ENCODE measurements at regions not wholly inside any gene's neighbourhood (a gene's known extent, or its start where the extent isn't known, plus 50 kb on each side); places are given as distances from the start of the nearest gene placed in this dataset.
A peak's percentile ranks its signal among the peaks of the same experiment; 100 is the strongest.
"Not testable (repeated sequence)": the region's sequence is repeated elsewhere in the genome, so short reads cannot be mapped to it uniquely, and the experiment has no call there.

DNA sequence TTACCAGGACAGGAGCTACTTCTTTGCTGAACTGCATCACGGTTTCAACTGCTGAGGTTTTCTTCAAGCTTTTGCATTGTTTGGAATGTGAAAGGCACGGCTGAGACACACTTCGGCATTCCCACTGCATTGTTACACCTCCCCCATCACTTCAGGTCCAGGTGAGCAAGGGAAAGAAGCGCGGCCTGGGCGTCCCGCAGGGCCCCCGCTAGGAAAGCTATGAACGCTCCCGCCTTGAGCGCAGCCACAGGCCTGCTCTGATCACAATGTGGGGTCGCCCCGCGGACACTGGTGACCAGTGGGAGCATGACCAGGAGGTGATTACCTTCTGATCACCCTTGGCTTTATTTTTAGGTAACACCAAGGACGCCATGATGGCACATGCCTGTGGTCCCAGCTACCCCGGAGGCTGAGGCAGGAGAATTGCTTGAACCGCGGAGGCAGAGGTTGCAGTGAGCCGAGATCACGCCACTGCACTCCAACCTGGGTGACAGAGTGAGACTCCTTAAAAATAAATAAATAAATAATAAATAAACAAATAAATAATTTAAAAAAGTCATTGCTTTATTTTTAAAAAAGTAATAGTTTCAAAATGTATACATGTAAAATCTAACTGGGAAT, 82.2 kb upstream of the ANTXRL start:
- not testable (repeated sequence) for DNase-seq

GRCh38 chr10:46210427-46210826, 76.4 kb upstream of the ANTXRL start:
- not testable (repeated sequence) for DNase-seq

- no peak for DNase-seq
These were observed 71.4 kb upstream of the ANTXRL start for GRCh38 chr10:46215426-46215825.

DNA sequence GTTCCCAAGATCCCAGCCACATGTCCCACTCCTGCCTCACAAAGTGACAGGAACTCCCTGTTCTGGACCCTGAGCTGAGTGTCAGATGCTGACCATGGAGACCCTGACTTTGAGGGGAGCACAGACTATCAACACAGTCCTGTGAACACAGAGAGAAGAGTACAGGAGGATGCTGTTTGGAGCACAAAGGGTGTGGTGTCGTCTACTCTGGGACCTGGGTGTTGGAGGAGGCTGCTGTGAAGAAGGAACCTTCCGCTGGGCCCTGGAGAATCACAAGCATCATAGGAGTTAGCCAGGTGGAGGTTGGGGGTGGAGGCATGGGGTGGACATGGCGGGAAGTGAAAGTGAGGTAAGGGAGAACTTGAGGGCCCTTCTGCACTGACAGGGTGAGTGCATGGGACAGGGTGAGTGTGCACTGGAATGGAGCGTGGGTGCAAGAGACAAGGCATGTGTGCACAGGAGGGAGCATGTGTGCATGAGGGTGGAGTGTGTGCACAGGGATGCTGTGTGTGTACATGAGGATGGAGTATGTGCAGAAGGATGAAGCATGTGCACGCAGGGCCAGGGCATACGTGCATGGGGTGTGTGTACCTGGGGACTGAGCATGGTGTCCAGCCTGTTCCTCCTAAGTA, 70.7 kb upstream of the ANTXRL start:
- DNase-seq, result no peak

DNA sequence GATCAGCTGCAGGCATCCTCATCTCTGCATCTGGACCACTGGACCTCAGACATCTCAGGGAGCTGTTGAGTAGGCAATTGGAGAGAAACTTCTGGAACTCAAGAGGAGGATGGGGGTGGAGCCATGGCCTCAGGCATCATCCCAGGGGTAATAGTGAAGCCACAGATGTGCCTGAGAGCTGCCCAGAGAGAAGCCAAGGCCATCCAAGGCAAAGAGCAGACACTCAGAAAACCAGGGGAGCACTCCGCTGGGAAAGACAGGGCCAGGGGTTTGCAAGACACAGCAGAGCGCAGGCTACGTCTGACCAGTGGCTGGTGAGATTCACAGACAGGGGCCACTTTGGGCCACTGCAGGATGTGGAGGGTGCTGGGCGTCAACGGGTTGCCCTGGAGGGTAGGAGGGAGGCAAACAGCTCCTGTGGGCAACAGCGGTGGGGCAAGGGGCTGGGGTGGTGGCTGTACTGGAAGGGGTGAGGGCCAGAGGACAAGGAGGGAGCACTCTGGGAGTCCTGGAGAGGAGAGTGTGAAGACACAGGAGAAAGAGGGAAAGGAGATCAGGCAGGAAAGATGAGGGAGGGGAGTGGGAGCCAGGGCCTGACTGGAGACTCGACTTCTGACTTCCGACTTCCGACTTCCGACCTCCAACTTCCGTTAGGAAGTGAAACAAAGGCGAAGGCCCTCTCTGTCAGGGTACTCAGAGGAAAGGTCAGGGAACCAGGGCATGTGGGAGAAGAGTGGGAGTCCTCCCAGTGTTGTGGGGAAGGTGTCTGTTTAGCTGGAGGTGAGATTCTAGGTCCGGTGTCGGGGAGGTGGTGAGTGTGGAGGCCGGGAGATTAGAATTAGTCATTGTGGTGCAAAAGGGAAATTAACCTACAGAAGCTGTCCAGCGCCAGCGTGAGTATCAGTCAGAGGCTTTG, 69.7 kb upstream of the ANTXRL start:
- DNase-seq, result no peak

GRCh38 chr10:46217752-46218453, 68.9 kb upstream of the ANTXRL start:
- DNase-seq, result no peak

DNA sequence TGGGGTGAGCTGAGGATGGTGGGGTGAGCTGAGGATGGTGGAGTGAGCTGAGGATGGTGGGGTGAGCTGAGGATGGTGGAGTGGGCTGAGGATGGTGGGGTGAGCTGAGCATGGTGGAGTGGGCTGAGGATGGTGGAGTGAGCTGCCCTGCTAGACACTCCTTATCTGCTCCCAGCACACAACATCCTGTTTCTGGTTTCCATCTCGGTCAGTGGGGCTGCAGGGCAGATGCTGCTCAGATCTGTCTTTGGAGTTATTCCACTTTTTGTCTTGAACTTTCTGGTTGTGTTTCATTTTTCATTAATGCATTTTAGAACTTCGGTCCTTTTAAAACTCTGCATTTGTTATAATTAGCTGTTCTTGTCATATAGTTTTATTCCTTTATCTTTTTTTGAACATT, 67.9 kb upstream of the ANTXRL start:
- DNase-seq, result no peak

DNA sequence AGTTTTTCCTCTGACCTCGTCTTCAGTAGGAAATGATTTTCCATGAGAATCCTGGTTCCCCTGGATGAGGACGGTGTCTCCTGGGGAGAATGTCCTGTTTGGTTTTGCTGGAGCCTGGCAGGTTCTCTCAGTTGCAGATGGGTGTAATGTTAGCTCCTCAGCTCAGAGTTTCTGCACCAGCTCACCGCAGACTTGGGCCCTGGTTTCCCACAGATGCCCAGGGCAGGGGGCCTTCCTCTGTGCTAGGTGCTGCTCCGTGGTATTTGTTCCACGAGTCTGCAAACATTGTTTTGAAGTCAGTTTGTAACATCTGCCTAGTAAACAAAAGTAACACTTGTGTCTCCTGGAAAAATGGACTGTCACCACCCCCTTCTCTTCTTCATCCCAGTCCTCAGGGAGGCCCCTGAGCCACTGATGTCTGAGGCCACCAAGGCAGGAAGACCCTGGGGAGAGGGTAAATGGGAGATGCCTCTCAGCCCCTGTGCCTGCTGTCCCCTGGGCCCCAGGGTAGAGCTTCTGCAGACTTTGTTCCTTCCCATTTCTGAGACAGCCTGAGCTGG, 67.3 kb upstream of the ANTXRL start:
- DNase-seq, result not testable (repeated sequence)

DNA sequence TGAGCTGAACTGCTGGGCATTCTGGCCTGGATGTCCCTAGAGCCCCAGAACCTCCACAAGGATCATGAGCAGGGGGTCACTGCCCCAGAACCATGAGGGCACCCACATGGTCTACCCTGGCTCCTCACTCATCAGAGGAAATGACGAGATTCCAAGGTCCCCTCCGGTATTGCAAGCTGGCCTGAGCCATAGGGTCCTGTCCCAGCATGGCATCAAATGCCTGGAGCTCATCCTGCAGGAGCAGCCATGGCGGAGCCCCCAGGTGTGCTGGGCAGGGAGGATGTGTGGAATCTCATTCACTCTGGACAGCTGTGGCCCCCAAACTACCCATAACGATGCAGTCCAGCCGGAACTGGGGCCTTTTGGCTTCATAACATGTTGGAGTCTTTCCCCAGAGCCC, 66.6 kb upstream of the ANTXRL start:
- no peak for DNase-seq

- DNase-seq, result no peak
These were observed 65.8 kb upstream of the ANTXRL start for GRCh38 chr10:46220872-46221538.

DNA sequence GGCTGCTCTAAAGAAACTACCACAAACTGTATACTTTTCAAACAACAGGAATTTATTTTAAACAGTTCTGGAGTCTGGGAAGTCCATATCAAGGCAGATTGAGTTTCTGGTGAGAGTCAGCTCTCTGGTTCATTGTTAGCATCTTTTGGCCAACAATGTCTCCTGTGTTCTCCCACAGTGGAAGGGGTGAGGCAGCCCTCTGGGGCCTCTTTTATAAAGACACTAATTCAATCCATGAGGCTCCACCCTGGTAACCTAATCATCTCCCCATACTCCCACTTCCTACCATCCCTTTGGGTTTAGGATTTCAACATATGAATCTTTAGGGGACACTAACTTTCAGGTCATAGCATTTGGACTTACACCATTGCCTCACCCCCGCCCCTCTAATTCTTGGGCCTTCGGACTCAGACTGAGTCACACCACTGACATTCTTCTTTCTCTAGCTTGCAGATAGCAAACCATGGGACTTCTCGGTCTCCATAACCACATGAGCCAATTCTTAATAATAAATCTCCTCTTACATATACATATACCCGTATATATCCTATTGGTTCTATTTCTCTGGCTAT, 64.3 kb upstream of the ANTXRL start:
- DNase-seq, result no peak

GRCh38 chr10:46223064-46223480, 63.7 kb upstream of the ANTXRL start:
- DNase-seq, result no peak

DNA sequence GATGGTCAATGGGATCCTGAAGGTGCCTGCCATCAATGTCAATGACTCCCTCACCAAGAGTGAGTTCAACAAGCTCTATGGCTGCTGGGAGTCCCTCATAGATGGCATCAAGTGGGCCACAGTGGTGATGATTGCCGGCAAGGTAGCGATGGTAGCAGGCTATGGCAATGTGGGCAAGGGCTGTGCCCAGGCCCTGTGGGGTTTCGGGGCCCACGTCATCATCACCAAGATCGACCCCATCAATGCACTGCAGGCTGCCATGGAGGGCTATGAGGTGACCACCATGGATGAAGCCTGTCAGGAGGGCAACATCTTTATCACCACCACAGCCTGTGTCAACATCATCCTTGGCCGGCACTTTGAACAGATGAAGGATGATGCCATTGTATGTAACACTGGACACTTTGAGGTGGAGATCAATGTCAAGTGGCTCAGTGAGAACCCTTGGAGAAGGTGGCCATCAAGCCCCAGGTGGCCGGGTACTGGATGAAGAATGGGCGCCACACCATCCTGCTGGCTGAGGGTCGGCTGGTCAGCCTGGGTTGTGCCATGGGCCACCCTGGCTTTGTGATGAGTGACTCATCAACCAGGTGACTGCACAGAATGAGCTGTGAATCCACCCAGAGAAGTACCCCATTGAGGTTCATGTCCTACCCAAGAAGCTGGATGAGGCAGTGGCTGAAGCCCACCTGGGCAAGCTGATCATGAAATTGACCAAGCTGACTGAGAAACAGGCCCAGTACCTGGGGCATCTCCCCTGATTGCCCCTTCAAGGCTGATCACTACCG, 63.0 kb upstream of the ANTXRL start:
- no peak for DNase-seq

DNA sequence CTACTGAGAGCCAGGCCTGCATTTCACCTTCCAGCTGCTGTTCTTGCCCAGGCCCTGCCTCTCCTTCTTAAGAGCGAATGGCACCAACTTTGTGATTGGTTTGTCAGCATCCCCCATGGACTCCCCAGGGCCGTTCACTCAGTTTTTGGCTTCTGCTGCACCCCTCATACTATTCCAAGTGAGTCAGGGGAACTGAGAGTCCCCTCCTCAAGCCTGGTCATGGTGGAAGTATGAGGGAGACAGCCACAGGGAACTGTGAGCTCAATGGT, 62.4 kb upstream of the ANTXRL start:
- no peak for DNase-seq

GRCh38 chr10:46225597-46225996, 61.2 kb upstream of the ANTXRL start:
- DNase-seq, result no peak

- no peak for DNase-seq
These were observed 60.6 kb upstream of the ANTXRL start for GRCh38 chr10:46226232-46226631.

GRCh38 chr10:46226900-46227558, 59.8 kb upstream of the ANTXRL start:
- DNase-seq, result no peak

DNA sequence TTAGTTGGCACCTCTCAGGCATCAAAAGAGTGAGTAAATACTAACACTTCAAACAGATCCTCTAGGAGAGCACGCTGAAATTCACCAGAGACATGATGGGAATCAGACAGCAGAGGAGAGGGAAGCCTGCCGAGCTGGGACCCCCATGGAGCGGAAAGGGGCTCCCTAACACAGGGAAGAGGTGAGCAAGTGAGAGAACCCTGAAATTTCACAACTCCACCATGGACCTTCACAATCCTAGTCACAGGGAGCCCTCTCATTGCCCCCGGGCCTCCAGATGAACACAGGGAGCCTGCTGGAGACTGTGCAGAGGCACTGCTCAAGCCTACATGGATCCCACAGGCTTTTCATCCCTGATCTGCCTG, 59.2 kb upstream of the ANTXRL start:
- no peak for DNase-seq

- no peak for DNase-seq
These were observed 58.7 kb upstream of the ANTXRL start for GRCh38 chr10:46227936-46228562.

DNA sequence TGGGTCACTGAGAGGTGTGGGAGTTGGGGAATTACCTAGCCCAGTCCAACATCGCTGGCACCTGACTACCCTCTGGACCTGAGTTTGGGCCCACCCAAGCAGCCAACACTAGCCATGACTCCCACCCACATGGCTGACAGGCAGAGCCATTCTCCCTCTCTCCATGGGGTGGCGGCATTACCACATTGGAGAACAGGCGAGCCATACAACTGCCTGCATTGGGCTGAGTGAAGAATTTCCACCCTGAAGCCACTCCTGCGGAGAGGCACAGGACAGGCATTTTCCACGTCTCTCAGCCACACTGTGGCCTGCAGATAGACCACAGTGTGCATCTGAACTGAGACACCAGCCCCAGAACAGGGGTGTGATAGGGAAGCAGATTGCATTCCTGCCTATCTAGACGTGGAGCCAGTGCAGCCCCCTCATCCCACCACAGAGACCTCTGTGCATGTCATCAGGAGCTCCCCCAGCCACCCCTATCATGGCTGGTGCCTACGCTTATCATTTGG, 58.2 kb upstream of the ANTXRL start:
- DNase-seq, result peak; percentile 19

All from activated effector memory CD4-positive, alpha-beta T cell treated with Interleukin-2 at 50 U/mL for 16 hours (primary cell).